Fibroblast of skin of left biceps (primary cell): ENCODE measurements at regions not wholly inside any gene's neighbourhood (a gene's known extent, or its start where the extent isn't known, plus 50 kb on each side); places are given as distances from the start of the nearest gene placed in this dataset.

ENCODE experiments used
- DNase-seq, 2 experiments: peaks; one replicate each; pipeline ENCODE4 v3.0.0-alpha.2; 2013; ENCODE audit warnings: low read depth in 2 of 2

- DNase-seq = no peak
Observed at GRCh38 chr10:10351451-10351850, 666.2 kb upstream of the CELF2 start.

GRCh38 chr10:10353326-10353868, 664.3 kb upstream of the CELF2 start:
- no peak for DNase-seq

GRCh38 chr10:10359263-10359662, 658.4 kb upstream of the CELF2 start:
- no peak for DNase-seq

GRCh38 chr10:10361301-10361885, 656.3 kb upstream of the CELF2 start:
- DNase-seq = no peak

GRCh38 chr10:10362800-10363199, 654.9 kb upstream of the CELF2 start:
- DNase-seq = no peak

GRCh38 chr10:10363217-10363616, 654.5 kb upstream of the CELF2 start:
- DNase-seq = no peak

GRCh38 chr10:10364902-10365301, 652.8 kb upstream of the CELF2 start:
- DNase-seq = no peak

GRCh38 chr10:10365676-10366075, 652.0 kb upstream of the CELF2 start:
- no peak for DNase-seq

- no peak for DNase-seq
Observed at GRCh38 chr10:10366836-10367235, 650.8 kb upstream of the CELF2 start.

GRCh38 chr10:10367264-10367663, 650.4 kb upstream of the CELF2 start:
- DNase-seq = no peak

- DNase-seq = no peak
Observed at GRCh38 chr10:10368951-10369576, 648.6 kb upstream of the CELF2 start.

- DNase-seq = no peak
Observed at GRCh38 chr10:10385831-10386230, 631.8 kb upstream of the CELF2 start.

- no peak for DNase-seq
Observed at GRCh38 chr10:10389182-10389581, 628.5 kb upstream of the CELF2 start.

GRCh38 chr10:10392511-10392910, 625.2 kb upstream of the CELF2 start:
- DNase-seq = no peak

GRCh38 chr10:10394933-10395658, 622.6 kb upstream of the CELF2 start:
- peak; percentile 23 to 47 for DNase-seq

GRCh38 chr10:10396601-10397000, 621.1 kb upstream of the CELF2 start:
- DNase-seq = no peak

- DNase-seq = no peak
Observed at GRCh38 chr10:10397906-10398305, 619.8 kb upstream of the CELF2 start.

- DNase-seq = no peak
Observed at GRCh38 chr10:10403762-10404161, 613.9 kb upstream of the CELF2 start.

GRCh38 chr10:10417671-10418070, 600.0 kb upstream of the CELF2 start:
- DNase-seq = no peak

- DNase-seq = no peak
Observed at GRCh38 chr10:10418387-10418786, 599.3 kb upstream of the CELF2 start.

- DNase-seq = no peak
Observed at GRCh38 chr10:10421071-10421470, 596.6 kb upstream of the CELF2 start.

- no peak for DNase-seq
Observed at GRCh38 chr10:10431422-10432066, 586.1 kb upstream of the CELF2 start.
